HG03520 (cell line): ENCODE measurements at regions not wholly inside any gene's neighbourhood (a gene's known extent, or its start where the extent isn't known, plus 50 kb on each side); places are given as distances from the start of the nearest gene placed in this dataset.
A peak's percentile ranks its signal among the peaks of the same experiment; 100 is the strongest.
"Not testable (repeated sequence)": the region's sequence is repeated elsewhere in the genome, so short reads cannot be mapped to it uniquely, and the experiment has no call there.

Source experiments
- ATAC-seq: cut with Tn5 transposase; IDR thresholded peaks from one replicate; pipeline ENCODE4 v1.9.1; 2021; ENCODE audit warnings: mild to moderate bottlenecking, moderate library complexity; ENCODE audit not compliant: unreplicated experiment

- ATAC-seq: no peak
Measured at GRCh38 chr1:178572604-178573003, 59.7 kb downstream of the TEX35 start.

GRCh38 chr1:178573330-178573729 is 60.4 kb downstream of the TEX35 start:
- peak; percentile 60 for ATAC-seq

GRCh38 chr1:178574345-178574744 is 61.4 kb downstream of the TEX35 start:
- no peak for ATAC-seq

- no peak for ATAC-seq
Measured at GRCh38 chr1:178575611-178576361, 62.9 kb downstream of the TEX35 start.

GRCh38 chr1:178576841-178577240 is 63.9 kb downstream of the TEX35 start:
- no peak for ATAC-seq

GRCh38 chr1:178577882-178578281 is 65.0 kb downstream of the TEX35 start:
- no peak for ATAC-seq

- ATAC-seq: no peak
Measured at GRCh38 chr1:178578541-178578940, 65.6 kb downstream of the TEX35 start.

- no peak for ATAC-seq
Measured at GRCh38 chr1:178579095-178579494, 66.2 kb downstream of the TEX35 start.

GRCh38 chr1:178579562-178579961 is 66.7 kb downstream of the TEX35 start:
- ATAC-seq: peak; percentile 47

GRCh38 chr1:178580096-178580495 is 67.2 kb downstream of the TEX35 start:
- ATAC-seq: no peak

GRCh38 chr1:178580876-178581275 is 68.0 kb downstream of the TEX35 start:
- ATAC-seq: no peak

- ATAC-seq: peak; percentile 67
Measured at GRCh38 chr1:178581351-178582303, 68.7 kb downstream of the TEX35 start.

GRCh38 chr1:178587096-178587495 is 74.2 kb downstream of the TEX35 start:
- no peak for ATAC-seq

- ATAC-seq: no peak
Measured at GRCh38 chr1:178587975-178588374, 75.1 kb downstream of the TEX35 start.

- ATAC-seq: not testable (repeated sequence)
Measured at GRCh38 chr1:178589042-178589441, 76.1 kb downstream of the TEX35 start.

GRCh38 chr1:178591811-178592210 is 78.9 kb downstream of the TEX35 start:
- not testable (repeated sequence) for ATAC-seq

GRCh38 chr1:178593515-178593914 is 80.6 kb downstream of the TEX35 start:
- ATAC-seq: no peak

- ATAC-seq: no peak
Measured at GRCh38 chr1:178594133-178594532, 81.2 kb downstream of the TEX35 start.

- ATAC-seq: no peak
Measured at GRCh38 chr1:178595491-178595890, 82.6 kb downstream of the TEX35 start.

- ATAC-seq: no peak
Measured at GRCh38 chr1:178599087-178599486, 86.2 kb downstream of the TEX35 start.

GRCh38 chr1:178599745-178600144 is 86.8 kb downstream of the TEX35 start:
- no peak for ATAC-seq

GRCh38 chr1:178603926-178604325 is 91.0 kb downstream of the TEX35 start:
- ATAC-seq: no peak
